T-helper 2 cell (primary cell): ENCODE measurements at regions not wholly inside any gene's neighbourhood (a gene's known extent, or its start where the extent isn't known, plus 50 kb on each side); places are given as distances from the start of the nearest gene placed in this dataset.
"Not testable (repeated sequence)": the region's sequence is repeated elsewhere in the genome, so short reads cannot be mapped to it uniquely, and the experiment has no call there.

ENCODE experiments used
- DNase-seq, 5 experiments: peaks; one replicate each; pipeline versions ENCODE4 v3.0.0 to v3.0.0-alpha.2; 2012 to 2022

DNA sequence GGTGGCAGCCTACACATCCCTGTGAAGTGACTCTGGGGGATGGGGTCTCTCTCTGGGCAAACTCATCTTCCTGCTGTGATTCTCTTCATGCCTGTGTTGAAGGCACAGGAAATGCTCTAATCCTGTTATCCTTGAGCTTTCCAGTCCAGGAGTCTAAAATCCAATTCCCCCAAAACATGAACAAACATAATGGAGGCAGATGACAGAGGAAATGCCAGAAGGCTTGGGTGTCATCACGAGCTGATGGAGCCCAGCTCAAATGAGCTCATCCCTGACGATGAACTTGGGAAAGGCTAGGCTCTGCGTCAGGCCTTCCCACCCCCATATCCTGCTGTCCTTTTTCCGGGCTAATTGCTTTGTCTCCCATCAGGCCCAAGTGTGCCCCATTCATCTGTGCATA, 165.9 kb upstream of the PODXL start:
- no peak for DNase-seq

GRCh38 chr7:131721660-131722059, 165.2 kb upstream of the PODXL start:
- DNase-seq = no peak

- DNase-seq = no peak
Measured at GRCh38 chr7:131720703-131721102, 164.3 kb upstream of the PODXL start.

GRCh38 chr7:131717181-131717580, 160.8 kb upstream of the PODXL start:
- DNase-seq = no peak

DNA sequence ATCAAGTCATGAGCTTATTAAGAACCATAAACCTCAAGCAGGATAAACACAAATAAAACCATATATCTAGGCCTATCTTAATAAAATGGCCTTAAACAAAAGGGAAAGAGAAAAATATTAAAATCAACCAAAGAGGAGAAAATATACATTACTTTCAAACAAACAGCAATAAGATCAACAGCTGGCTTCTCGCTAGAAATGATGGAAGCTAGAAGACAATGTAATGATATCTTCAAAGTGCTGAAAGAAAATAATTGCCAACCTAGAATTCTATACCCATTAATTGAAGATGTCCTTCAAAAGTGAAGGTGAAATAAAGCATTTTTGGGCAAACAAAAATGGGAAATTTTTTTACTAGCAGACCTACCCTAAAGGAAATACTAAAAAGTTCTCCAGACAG, 142.9 kb upstream of the PODXL start:
- DNase-seq = no peak

DNA sequence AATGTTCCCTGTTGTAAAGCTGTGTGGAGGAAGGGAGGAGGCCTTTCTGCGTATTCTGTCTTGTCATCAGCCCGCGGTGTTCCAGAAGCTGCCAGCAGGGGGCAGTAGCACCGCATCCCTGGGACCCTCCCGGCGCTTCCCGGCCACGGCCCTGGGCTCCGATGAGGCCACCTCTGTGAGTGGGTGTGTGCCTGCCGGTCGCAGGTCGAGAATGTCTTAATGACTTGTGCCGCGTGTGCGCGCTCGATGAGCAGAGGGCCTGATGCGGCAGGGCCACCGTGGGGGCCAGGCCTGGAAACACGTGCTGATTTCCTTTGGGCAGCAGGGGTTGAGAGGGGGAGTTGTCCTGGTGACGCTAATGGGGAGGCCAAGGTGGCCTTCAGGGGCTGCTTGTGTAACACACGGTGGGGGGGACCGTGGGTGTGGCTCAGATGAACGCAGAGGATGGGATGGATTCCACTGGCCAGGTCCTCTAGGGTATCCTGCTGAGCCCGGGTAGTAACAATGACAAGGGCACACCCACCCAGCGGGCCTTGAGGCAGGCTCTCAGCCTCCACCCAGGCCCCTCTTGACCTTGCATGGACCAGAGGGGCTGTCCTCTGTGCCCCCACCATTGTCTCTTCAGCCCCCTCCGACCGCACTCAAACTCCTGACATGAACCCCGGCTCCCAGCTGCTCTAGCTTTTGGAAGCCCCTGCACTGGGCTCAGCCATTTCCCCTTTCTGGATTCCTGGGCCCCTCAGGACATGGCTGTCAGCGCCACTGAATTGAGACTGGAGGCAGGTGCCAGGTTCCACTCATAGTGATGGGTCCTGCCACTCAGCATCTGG, 135.9 kb upstream of the PODXL start:
- DNase-seq = peak in 2 of 5 experiments; percentile 17 to 19

- no peak for DNase-seq
Measured at GRCh38 chr7:131691454-131692130, 135.2 kb upstream of the PODXL start.

GRCh38 chr7:131690441-131690840, 134.0 kb upstream of the PODXL start:
- DNase-seq = no peak

DNA sequence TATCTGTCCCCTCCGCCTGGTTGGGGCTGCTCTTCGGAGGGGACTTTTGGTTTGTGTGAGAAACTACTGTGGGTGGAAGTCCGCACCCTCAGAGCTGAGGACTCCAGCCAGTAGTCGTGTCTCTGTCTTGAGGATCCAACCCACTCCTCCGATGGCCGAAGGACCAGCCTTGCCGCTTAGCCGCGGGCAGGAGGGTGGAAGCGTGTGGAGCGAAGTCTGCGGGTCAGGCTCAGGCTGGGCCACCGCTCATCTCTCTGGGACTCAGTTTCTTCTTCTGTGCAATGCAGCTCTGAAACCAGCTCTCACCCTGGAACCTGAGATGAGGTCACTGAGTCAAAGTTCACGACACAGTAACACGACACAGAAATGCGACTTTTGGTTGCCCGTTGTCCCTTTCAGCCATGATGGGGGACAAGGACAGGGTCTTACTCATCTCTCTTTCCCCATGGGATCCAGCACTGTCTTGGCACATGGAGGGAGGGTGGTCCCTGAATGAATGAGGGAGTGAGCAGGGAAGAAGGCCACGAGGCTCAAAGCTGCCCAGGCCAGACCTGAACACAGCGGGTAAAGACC, 133.3 kb upstream of the PODXL start:
- DNase-seq = no peak

- DNase-seq = peak in 4 of 5 experiments; percentile 22 to 35 (median 26)
Measured at GRCh38 chr7:131688738-131689661, 132.6 kb upstream of the PODXL start.

DNA sequence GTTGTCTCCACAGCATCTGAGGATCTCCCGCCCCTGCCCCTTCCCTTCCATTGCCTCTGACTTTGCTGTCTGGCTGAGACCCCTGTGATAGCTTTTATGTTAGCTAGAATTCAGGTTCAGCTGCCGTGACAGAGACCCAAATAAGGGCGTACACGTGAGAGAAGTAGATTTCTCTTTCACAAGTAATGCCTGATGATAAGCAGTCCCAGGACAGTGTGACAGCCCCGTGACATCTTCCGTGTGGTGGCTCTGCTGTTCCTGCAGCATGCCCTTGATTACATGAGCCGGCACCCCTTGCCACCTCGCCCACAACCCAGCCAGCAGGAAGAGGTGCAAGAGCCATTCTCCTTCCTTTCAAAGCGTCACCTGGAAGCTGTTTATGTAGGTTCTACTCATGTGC, 130.9 kb upstream of the PODXL start:
- DNase-seq = no peak

DNA sequence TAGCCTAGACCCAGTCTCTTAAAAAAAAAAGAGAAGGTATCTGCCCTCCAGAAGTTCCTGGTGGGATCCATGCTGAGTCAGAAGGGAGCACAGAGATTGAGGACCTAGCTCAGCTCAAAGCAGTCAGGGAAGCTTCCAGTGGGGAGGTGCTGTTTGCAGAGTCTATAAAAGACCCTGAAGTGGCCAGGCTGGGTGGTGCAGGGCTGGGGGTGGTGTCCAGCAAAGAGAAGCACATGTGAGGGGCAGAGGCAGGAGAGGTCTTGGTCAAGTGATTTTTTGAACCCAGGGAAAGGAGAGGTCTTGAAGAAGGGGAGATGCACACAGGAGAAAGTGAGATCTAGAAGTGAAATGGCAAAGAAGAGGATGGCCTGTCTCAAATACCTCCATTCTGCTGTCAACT, 130.4 kb upstream of the PODXL start:
- DNase-seq = no peak

DNA sequence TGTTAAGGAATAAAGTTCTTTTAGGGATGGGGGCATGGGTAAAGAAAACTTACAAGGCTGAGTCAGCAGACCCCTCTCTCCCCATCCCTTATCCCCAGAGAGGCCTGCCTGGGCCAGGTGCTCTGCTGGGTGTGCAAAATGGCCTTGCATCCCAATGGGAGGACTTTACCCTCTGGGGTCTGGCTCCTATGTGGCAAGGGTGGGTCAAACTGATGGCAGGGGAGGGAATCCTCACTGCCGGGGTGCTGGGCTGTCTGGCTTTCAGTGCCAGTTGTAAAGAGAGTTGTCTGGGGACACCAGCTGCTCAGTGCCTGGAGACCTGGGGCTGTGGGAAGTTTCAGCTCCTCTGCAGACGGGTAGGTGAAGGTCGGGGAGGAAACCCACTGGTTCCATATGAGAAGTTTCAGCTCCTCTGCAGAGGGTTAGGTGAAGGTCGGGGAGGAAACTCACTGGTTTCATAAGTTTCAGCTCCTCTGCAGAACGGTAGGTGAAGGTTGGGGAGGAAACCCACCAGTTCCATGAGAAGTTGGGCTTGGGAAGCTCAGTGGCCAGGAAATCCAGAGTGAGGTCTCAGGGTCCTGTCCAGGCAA, 127.2 kb upstream of the PODXL start:
- no peak for DNase-seq

DNA sequence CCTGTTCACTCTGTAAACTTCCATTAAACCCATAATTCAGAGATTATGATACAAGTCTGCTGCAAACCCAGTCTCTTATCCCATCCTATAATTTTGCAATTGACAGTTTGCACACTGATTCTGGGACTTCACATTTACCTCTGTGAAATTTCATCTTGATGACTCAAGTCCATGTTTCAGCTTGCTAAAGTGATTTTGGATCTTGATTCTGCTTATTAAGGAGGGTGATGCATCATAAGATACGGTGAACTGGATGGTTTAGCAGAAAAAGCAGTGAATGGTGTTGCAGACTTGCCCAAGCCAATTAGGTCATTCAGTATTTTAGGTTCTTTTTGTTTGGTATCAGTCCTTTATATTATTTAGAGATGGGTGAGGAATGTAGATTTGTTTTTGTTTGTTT, 125.5 kb upstream of the PODXL start:
- no peak for DNase-seq

- not testable (repeated sequence) for DNase-seq
Measured at GRCh38 chr7:131679071-131679470, 122.6 kb upstream of the PODXL start.

GRCh38 chr7:131676850-131677249, 120.4 kb upstream of the PODXL start:
- DNase-seq = not testable (repeated sequence)

DNA sequence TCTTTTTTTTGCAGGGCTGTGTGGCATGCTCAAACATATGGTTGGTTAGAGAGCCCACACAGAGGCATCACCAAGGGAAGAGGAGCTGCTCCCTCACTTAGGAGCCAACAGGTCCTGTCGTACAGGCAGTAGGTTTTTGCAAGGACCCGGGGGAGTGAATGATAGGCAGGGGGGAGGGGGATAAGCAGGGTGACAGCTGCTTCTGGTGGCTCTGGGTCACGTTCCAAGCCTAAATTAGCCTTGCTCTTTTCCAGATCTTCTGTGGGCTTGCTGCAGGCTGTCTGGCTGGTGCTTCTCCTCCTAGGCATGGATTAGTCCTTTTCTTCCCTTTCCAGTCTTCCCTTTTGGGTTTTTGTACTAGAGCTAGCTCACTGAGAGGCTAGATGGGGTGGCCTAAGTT, 117.7 kb upstream of the PODXL start:
- no peak for DNase-seq

GRCh38 chr7:131673576-131673975, 117.1 kb upstream of the PODXL start:
- no peak for DNase-seq

GRCh38 chr7:131670406-131670805, 114.0 kb upstream of the PODXL start:
- DNase-seq = no peak

DNA sequence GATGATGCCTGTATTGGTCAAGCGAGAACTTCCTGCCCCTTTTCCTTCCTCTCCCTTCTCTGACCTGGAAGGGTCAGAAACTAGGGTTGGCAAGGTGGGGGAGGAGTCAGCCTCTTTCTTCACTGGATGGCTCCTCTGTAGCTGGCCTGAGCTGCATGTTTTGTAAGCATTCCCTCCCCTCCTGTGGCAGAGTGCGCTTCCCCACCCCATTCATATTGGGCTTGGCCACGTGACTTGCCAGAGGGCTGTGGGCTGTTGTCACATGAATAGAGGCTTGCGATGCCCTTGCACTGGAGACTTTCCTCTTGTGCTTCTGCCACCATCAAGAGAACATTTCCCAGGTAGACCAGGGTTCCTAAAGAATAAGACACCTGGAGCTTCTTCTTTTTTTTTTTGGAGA, 111.3 kb upstream of the PODXL start:
- no peak for DNase-seq

GRCh38 chr7:131665021-131665420, 108.6 kb upstream of the PODXL start:
- DNase-seq = no peak

- DNase-seq = no peak
Measured at GRCh38 chr7:131664570-131664969, 108.1 kb upstream of the PODXL start.
